Fibroblast of mammary gland (primary cell): ENCODE measurements at regions not wholly inside any gene's neighbourhood (a gene's known extent, or its start where the extent isn't known, plus 50 kb on each side); places are given as distances from the start of the nearest gene placed in this dataset.
A peak's percentile ranks its signal among the peaks of the same experiment; 100 is the strongest.
"Not testable (repeated sequence)": the region's sequence is repeated elsewhere in the genome, so short reads cannot be mapped to it uniquely, and the experiment has no call there.

Source experiments
- DNase-seq: peaks from one replicate; pipeline ENCODE4 v3.0.0-alpha.2; 2010; ENCODE audit warnings: low read depth
- H3K4me3 ChIP-seq: 2 replicates; pipeline ENCODE4 v1.5.1; 2011; ENCODE audit warnings: low read depth, mild to moderate bottlenecking, low read length, moderate library complexity; ENCODE audit not compliant: control insufficient read depth
- TF ChIP-seq, protein P1 (sequence below): conservative IDR thresholded peaks from 2 replicates; pipeline ENCODE4 v1.5.1; 2011; ENCODE audit warnings: low read depth, low read length, inconsistent platforms; ENCODE audit not compliant: control insufficient read depth, insufficient read depth

DNA sequence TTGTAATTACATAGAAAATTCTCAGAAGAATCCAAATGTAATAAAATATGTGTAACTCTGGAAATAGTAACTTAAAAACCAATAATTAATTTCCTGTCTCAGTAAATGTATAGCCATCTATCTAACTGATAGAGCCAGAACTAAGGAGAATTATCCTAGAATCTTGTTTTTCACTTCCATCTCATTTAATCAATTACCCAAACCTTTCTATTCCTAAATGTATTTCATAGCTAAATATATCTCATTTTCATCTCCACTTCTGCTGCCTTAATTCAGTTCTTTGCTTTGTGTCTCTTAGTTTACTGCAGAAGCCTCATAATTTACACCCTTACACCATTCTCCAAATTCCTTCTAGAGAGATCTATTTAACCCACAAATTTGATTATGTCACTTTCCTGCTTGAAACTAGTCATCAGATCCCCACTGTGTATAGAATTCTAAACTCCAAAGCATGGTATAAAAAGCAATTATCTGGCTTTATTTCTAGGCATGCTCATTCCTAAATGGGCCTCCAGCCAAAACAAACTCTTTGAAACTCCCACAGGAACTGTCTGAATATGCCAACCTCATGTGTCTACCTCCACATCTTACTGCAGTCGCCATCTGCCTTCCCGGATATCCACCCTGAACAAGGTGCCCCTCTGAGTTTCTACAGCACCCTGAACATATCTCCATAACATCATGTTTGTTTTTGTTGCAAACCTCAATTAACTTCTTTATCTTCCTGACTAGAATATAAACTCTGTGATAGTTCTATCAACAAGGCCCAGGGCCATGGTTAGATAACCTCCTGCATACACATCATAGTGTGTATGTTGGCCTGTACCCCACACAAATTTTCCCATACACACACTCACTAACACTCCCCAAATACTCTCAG is 70.5 kb upstream of the ADTRP start:
- no peak overlapping the region for H3K4me3 ChIP-seq
- DNase-seq = peak; percentile 10
- TF ChIP-seq, protein P1, sequence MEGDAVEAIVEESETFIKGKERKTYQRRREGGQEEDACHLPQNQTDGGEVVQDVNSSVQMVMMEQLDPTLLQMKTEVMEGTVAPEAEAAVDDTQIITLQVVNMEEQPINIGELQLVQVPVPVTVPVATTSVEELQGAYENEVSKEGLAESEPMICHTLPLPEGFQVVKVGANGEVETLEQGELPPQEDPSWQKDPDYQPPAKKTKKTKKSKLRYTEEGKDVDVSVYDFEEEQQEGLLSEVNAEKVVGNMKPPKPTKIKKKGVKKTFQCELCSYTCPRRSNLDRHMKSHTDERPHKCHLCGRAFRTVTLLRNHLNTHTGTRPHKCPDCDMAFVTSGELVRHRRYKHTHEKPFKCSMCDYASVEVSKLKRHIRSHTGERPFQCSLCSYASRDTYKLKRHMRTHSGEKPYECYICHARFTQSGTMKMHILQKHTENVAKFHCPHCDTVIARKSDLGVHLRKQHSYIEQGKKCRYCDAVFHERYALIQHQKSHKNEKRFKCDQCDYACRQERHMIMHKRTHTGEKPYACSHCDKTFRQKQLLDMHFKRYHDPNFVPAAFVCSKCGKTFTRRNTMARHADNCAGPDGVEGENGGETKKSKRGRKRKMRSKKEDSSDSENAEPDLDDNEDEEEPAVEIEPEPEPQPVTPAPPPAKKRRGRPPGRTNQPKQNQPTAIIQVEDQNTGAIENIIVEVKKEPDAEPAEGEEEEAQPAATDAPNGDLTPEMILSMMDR = no peak

DNA sequence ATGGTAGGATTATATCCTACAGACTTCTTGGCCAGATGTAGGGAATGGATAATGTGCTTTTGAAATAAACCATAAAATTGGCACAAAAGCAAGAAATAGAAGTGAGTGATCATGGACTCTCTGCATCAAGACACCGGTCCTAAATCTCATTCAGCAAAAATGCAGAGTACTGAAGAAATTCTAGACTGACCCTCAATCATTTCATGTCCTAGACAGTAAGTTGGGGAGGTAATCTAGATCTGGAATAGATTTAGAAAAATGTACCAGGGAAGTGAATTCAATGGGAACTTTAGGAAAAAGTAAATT is 69.7 kb upstream of the ADTRP start:
- H3K4me3 ChIP-seq = no peak overlapping the region
- DNase-seq = no peak
- TF ChIP-seq, protein P1 = no peak

DNA sequence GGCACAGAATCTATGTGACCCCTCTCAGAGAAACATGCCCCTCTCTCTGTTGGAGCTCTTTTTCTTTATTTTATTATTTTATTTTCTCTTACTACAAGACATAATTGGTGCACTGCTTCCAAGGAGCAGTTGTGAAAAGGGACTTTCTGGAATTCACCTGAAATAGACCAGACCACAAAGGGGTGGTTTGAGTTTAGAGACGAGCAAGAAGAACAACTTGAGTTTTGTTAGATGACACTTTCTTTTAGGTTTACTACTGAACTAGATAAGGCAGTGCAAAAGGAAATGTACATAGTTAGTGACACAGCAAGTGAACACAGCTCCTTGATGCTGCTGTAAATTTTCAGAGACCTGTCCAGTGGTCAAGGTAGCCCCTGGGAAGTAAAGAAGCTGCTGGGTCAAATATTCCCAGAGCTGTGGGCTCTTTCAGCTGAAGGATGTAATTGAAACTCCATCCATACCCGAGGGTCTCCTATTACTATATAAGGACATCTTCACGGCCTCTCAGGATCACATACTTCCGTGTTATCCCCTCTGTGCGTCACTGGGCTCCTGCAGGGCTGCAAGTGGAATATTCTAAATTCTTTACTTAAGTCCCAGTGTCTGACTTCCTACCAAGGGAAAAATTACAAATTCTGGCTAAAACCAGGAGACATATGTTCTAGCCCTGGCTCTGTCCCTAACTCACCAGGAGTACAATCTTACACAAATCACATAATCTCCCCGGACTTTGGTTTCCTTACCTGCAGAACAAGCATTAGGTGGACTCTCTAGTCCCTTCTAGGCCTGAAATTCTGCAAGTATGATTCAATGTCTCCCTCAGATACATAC is 69.1 kb upstream of the ADTRP start:
- H3K4me3 ChIP-seq = no peak overlapping the region
- TF ChIP-seq, protein P1 = no peak
- no peak for DNase-seq

DNA sequence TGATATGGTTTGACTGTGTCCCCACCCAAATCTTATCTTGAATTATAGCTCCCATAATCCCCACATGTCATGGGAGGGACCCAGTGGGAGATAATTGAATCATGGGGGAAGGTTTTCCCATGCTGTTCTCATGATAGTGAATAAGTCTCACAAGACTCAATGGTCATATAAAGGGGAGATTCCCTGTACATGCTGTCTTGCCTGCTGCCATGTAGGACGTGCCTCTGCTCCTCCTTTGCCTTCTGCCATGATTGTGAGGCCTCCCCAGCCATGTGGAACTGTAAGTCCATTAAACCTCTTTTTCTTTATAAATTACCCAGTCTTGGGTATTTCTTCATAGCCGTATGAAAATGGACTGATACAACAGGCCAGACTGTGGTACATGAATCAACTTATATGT is 68.5 kb upstream of the ADTRP start:
- not testable (repeated sequence) for DNase-seq

DNA sequence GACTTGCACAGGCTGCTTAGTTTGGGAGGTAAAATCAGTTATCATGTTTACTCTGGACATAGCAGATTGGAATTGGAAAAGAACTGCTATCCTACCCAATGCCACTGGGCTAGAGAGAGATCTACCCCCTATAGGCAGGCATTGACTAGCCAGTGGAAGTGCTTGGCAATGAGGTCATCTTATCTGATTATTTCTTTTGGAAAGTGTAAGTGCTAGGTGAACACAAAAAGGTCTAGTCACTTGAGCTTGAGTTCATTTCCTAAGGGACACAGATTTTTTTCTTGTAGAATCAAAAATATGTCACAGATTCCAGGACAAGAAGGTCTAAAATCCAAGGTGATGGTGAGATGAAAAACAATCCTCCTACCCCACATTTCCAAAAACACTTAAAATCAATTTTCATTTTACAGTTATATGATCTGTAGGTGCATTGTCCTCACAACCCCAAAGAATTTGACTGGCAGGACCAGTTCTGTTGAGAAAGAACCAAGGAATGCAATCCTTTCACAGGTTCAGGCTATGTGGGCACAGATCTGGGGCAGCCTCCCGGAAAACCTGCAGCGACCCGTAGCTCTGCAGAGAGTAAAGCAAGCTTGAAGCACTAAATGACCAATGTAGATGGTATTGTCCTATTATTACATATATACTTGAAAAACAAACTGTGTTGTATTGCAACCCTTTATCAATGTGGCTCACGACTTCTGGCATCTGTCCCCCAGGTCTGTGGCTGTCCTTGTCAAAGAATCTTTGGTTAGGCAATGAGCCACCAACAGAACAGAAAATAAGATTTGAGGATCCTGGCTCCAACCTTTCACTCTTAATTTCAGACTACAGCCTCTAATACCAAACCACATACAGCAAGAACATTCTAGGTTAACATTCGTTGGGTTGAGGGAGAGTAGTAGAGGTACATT is 67.3 kb upstream of the ADTRP start:
- no peak for DNase-seq
- TF ChIP-seq, protein P1 = no peak
- no peak overlapping the region for H3K4me3 ChIP-seq

More for the DNA sequence above, 68.5 kb upstream of the ADTRP start:
- not testable (repeated sequence) for H3K4me3 ChIP-seq

DNA sequence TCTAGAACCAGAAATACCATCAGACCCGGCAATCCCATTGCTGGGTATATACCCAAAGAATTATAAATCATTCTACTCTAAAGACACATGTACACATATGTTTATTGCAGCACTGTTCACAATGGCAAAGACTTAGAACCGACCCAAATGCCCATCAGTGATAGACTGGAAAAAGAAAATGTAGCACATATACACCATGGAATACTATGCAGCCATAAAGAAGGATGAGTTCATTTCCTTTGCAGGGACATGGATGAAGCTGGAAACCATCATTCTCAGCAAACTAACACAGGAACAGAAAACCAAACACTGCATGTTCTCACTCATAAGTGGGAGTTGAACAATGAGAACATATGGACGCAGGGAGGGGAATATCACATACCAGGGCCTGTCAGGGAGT is 64.2 kb upstream of the ADTRP start:
- H3K4me3 ChIP-seq, DNase-seq: not testable (repeated sequence)

DNA sequence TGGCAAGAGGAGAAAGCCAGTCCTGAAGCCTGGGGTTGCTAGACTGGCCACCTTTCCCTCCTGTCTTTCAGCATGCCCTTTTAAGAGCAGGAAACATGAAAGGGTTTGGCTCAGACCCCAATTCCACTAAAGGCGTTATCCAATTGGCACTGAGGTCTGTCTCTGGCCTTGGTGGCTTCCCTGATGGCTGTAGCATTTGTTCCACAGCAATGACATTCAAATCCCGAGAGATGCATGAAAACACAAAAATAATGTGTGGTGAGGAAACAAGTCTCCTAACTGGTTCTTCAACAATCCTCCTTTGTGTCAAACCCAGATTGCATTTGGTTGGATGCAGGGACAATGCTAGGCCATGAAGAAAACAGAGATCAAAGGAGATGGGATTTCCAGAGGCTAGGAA is 56.5 kb upstream of the ADTRP start:
- DNase-seq = no peak

More for the DNA sequence above, 56.5 kb upstream of the ADTRP start:
- no peak overlapping the region for H3K4me3 ChIP-seq
- TF ChIP-seq, protein P1 = no peak
